T-helper 22 cell (primary cell): ENCODE measurements at regions not wholly inside any gene's neighbourhood (a gene's known extent, or its start where the extent isn't known, plus 50 kb on each side); places are given as distances from the start of the nearest gene placed in this dataset.

Experiments used
- DNase-seq: peaks from one replicate; pipeline ENCODE4 v3.0.0-alpha.2; 2020; ENCODE audit warnings: low read depth

DNA sequence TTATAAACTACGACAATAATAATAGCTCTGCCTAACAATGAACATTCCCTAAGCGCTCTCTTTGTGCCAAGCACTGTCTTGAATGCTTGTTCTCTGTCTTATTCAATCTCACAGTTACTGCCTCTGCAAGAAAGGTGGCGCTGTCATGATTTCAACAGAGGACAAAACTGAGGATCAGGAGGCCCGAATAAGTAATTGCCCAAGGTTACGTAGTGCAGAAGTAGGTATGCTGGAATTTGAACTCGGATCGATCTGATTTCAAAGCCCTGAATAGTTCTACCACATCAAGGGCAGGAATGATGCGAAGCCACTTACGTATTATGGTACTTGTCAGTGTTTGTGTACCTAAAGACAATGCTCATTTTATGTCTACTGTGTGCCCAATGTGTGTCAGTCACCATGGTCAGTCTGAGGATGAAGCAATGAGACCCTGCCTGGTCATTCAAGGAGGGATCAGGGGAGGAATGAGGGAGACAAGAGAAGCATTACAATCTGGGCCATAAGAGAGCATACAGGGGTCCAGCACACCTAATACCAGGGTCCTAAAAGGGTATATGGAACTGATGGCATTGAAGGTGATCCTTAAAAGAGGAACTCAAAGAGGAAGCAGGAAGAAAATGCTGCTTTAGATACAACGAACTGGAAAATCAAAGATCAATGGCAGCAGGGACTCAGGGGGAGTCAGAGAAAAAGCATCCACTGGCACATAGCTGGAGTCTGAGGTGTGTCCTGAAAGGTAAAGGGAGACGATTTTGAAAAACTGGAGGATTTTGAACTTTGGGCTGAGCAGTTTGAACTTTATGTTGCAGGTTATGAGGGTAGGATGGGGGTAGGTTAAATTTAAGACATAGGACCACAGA, 389.2 kb downstream of the PLPP3 start:
- DNase-seq = no peak

- no peak for DNase-seq
Measured at GRCh38 chr1:56189454-56189853, 389.9 kb downstream of the PLPP3 start.

GRCh38 chr1:56188855-56189254, 390.5 kb downstream of the PLPP3 start:
- no peak for DNase-seq

GRCh38 chr1:56188221-56188620, 391.1 kb downstream of the PLPP3 start:
- no peak for DNase-seq

GRCh38 chr1:56187405-56187804, 392.0 kb downstream of the PLPP3 start:
- no peak for DNase-seq

DNA sequence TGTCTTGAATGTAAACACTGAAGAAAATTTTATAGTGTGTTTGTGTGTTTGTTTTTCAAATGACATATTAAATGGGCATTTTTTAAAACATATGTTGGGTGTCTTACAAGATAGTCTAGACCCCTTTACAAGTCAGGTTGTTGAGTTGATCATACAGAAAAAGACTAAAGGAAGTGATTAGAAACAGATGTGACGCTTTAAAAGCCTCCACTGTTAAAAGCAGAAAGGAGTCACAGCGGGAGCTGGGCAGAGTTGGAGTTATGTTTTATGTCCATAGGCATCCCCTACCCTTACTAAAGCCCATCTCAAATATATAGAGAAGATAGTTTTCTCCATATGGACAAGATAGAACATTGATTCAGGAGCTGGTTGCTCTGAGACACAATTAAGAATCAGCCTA, 393.9 kb downstream of the PLPP3 start:
- no peak for DNase-seq

GRCh38 chr1:56183151-56183550, 396.2 kb downstream of the PLPP3 start:
- no peak for DNase-seq

DNA sequence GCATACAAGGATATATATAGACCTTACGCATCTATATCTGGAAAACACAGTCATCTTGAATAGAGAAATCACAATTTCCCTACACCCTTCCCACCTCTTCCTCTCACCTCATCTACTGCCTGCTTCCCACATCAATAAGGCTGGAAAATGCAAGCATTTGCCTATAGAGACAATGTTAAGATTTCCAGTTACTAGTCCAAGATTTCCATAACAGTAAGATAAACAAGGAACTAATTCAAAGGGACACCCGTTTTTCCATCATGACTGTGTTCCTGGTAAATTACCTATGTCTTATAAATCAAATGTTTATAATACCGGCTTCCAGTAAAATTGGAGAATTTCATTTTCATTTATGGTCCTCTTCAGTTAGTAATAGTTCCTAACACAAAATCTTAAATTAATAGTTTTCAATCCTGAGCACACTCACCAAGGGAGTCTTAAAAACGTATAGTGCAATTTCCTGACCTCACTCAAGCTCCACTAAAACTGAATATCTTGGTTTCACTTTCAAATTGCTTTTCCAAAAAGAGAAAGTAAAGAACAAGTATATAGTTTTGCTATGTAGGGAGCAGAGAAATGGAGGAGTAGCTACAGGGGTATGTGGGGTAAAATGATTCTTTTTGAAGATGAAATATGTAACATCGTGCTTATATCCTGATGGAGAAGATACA, 398.7 kb downstream of the PLPP3 start:
- no peak for DNase-seq

- DNase-seq = no peak
Measured at GRCh38 chr1:56179543-56179942, 399.8 kb downstream of the PLPP3 start.

- no peak for DNase-seq
Measured at GRCh38 chr1:56175211-56175610, 404.2 kb downstream of the PLPP3 start.

- DNase-seq = no peak
Measured at GRCh38 chr1:56174176-56174885, 405.0 kb downstream of the PLPP3 start.

- no peak for DNase-seq
Measured at GRCh38 chr1:56173736-56174135, 405.6 kb downstream of the PLPP3 start.

DNA sequence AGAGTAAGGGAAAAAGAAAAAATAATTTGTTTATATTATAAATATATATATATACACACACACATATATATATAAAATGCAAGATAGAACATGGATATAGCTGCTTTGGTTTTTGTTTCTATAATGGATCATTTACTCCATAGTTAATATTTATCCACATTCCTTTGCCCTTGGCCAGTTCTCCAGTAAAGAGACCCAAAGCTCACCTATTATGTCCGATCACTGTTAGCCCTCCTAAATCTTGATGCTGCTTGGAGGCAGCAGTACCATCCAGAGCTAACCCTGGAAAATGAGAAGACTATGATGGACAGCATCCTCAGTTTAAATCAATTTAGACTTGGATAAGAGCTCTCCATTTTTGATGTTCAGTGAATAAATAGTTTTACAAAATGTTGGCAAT, 407.7 kb downstream of the PLPP3 start:
- no peak for DNase-seq

DNA sequence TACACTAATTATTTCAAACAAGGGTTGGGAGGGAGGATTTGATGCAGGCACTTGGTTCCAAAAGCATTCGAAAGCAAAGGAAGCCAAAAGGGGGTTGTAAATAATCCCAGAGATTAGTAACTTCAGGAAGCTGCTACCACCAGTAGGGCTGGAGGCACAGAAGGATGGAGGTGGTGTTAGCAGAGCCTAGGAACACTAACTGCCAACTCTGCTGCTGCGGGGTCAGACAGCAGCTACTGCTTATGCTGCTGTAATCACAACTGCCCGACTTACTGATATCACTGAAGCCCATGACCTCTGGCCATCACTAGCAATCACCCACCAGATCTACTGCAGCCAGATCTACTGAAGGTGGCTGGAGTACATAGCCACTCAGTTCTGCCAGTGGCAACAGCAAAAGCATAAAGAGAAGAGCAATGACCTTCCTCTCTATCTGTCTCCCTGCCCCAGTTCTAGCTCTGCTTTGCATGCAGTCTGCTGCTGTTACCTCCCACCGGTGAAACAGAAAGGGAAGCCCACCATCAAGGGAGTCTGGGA, 408.5 kb downstream of the PLPP3 start:
- DNase-seq = no peak

- no peak for DNase-seq
Measured at GRCh38 chr1:56169856-56170255, 409.5 kb downstream of the PLPP3 start.

DNA sequence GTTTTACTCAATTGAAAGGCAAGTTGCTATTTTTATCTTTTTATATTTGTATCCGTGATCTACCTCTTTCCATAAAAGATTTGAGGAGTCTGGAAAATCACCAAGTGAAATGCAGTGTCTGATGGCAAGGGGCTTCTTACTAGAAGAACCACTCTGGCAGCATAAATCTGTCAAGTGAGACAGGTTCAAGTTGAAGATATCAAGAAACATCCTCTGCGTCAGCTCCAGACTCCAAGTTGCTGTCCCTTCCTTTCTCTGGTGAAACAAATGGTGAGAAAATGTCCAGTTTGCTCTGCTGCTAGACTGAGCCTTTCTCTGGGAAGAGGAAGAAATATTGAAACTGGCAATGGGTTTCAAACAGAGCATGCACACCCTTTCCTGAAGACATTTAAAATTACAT, 411.2 kb downstream of the PLPP3 start:
- no peak for DNase-seq

GRCh38 chr1:56167596-56167995, 411.8 kb downstream of the PLPP3 start:
- DNase-seq = no peak

GRCh38 chr1:56160773-56161315, 418.5 kb downstream of the PLPP3 start:
- DNase-seq = no peak

- DNase-seq = no peak
Measured at GRCh38 chr1:56156971-56157876, 422.1 kb downstream of the PLPP3 start.

DNA sequence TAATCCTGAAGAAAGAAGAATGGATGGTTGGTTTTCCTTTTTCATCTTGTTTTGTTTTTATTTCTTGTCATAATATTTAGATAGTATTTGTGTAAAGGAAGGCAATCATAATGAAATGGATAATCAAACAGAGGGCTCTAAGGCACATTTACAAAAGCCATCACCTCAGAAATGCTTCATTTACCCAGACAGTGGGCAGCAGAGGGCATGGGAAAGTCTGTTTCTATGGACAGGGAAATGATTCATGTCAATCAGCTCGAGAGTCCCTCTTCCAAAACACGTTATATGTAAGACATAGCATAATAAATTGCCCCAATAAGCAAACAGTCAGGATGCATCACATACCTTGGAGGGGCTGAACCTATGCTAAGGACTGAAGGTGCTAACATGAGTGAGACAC, 426.1 kb downstream of the PLPP3 start:
- no peak for DNase-seq

GRCh38 chr1:56152635-56153034, 426.7 kb downstream of the PLPP3 start:
- DNase-seq = no peak
